Endothelial cell (in vitro differentiated cells): ENCODE measurements at regions not wholly inside any gene's neighbourhood (a gene's known extent, or its start where the extent isn't known, plus 50 kb on each side); places are given as distances from the start of the nearest gene placed in this dataset.
A peak's percentile ranks its signal among the peaks of the same experiment; 100 is the strongest.
"Not testable (repeated sequence)": the region's sequence is repeated elsewhere in the genome, so short reads cannot be mapped to it uniquely, and the experiment has no call there.

Experiments used
- DNase-seq: peaks from one replicate; pipeline ENCODE4 v3.0.0; 2021; ENCODE audit warnings: low spot score
- H3K27ac Mint-ChIP-seq: one replicate; pipeline ENCODE4 v1.8.0; 2021; ENCODE audit warnings: mixed read lengths, inconsistent platforms; ENCODE audit not compliant: unreplicated experiment
- H3K27me3 Mint-ChIP-seq: one replicate; pipeline ENCODE4 v1.8.0; 2021; ENCODE audit warnings: mild to moderate bottlenecking, moderate library complexity, mixed read lengths, inconsistent platforms; ENCODE audit not compliant: unreplicated experiment
- H3K36me3 Mint-ChIP-seq: one replicate; pipeline ENCODE4 v1.8.0; 2021; ENCODE audit warnings: mild to moderate bottlenecking, low read depth, mixed read lengths, inconsistent platforms; ENCODE audit not compliant: unreplicated experiment
- H3K4me1 Mint-ChIP-seq: one replicate; pipeline ENCODE4 v1.8.0; 2021; ENCODE audit warnings: mild to moderate bottlenecking, mixed read lengths, inconsistent platforms; ENCODE audit not compliant: unreplicated experiment
- H3K4me3 Mint-ChIP-seq: one replicate; pipeline ENCODE4 v1.8.0; 2021; ENCODE audit warnings: mild to moderate bottlenecking, mixed read lengths, inconsistent platforms; ENCODE audit not compliant: unreplicated experiment
- H3K9me3 Mint-ChIP-seq: one replicate; pipeline ENCODE4 v1.8.0; 2021; ENCODE audit warnings: mixed read lengths, inconsistent platforms; ENCODE audit not compliant: unreplicated experiment
- TF ChIP-seq, protein P1 (sequence below): fragments of 200-600 bp; sonication (generic); IDR thresholded peaks from one replicate; pipeline ENCODE4 v1.5.0; 2021; ENCODE audit warnings: antibody characterized with exemption; ENCODE audit not compliant: unreplicated experiment

DNA sequence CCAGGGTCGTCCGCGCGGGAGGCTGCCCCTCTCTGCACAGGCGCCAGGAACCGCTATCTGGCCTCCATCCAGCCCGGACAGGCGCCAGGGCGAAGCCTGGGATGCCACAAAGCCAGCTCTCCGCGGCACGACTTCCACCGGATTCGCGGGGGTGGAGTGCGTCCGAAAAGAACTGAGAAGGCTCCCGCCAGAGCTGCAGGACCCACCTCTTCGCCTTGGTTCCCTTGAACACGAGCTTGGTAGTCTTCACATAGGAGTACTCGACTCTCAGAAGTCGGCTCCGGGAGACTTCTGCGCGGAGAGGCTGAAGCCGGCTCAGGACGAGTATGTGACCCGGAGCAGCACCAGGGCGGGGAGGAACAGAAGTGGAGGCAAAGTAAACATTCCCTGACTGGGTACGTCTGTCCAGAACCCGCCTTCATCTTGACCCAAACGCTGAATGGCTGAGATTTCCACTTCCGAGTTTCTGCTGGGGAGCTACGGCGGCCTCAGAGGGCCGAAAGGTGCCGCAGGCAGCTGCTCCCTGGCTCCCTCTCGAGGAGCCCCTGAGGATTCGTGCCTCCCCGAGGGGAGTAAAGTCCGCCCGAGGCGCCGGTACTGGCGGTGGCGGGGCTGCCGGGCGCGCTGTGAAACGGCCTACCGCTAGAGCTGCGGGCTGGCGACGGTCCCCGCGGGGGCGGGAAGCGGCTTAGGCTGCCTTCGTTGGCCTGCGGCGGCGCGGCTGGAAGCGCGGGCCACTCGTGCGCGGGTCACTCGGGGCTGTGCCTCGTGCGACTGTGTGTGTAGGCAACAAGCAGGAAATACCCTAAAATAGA is 2654.9 kb upstream of the DEFB115 start:
- TF ChIP-seq, protein P1, sequence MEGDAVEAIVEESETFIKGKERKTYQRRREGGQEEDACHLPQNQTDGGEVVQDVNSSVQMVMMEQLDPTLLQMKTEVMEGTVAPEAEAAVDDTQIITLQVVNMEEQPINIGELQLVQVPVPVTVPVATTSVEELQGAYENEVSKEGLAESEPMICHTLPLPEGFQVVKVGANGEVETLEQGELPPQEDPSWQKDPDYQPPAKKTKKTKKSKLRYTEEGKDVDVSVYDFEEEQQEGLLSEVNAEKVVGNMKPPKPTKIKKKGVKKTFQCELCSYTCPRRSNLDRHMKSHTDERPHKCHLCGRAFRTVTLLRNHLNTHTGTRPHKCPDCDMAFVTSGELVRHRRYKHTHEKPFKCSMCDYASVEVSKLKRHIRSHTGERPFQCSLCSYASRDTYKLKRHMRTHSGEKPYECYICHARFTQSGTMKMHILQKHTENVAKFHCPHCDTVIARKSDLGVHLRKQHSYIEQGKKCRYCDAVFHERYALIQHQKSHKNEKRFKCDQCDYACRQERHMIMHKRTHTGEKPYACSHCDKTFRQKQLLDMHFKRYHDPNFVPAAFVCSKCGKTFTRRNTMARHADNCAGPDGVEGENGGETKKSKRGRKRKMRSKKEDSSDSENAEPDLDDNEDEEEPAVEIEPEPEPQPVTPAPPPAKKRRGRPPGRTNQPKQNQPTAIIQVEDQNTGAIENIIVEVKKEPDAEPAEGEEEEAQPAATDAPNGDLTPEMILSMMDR = peak; percentile 4
- H3K27me3 Mint-ChIP-seq, H3K9me3 Mint-ChIP-seq, H3K36me3 Mint-ChIP-seq: not testable (repeated sequence)
- DNase-seq = peak; percentile 81
- peaks cover 11% of the 10 kb centered on the region for H3K4me1 Mint-ChIP-seq
- peak overlapping the region; percentile 97 for H3K4me3 Mint-ChIP-seq
- peak overlapping the region; percentile 91 for H3K27ac Mint-ChIP-seq

DNA sequence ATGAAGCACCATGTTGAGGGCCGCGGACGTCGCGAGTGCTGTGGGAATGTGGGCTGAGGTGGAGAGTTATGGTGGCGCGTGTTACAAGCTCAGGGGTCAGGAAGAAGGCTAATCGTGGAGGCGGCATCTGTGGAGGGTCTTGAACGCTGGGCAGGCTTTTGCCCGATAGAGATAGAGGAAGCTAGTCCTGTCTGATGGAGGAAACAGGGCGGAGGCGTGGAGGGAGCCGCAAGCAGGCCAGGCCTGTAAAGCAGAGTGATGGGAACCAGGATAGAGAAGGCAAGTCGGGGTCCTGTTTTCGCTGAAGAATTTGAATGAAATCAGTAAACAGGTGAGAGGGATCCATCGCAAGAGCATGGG is 2654.3 kb upstream of the DEFB115 start:
- peak overlapping the region; percentile 79 for H3K27ac Mint-ChIP-seq
- H3K4me1 Mint-ChIP-seq = peaks cover 11% of the 10 kb centered on the region
- H3K4me3 Mint-ChIP-seq = peak overlapping the region; percentile 97
- not testable (repeated sequence) for DNase-seq, H3K36me3 Mint-ChIP-seq, H3K9me3 Mint-ChIP-seq, H3K27me3 Mint-ChIP-seq

DNA sequence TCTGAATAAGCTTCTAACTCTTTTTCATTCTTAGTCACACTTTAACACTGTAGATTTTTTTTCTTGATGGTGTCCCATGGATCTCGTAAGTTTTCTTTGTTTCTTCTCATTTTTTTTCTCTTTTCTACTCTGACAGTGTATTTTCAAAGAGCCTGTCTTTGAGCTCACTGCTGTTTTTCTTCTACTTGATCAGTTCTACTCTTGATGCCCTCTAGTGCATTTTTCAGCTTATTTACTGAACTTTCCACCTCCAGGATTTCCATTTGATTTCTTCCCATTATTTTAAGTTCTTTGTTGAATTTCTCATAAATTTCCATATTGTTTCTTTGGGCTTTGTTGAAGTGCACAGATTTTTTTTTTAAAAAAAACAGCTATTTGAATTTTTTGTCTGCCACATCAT is 2641.1 kb upstream of the DEFB115 start:
- H3K27ac Mint-ChIP-seq = no peak overlapping the region
- H3K4me1 Mint-ChIP-seq = no peaks in the 10 kb centered on the region
- no peaks in the 10 kb centered on the region for H3K27me3 Mint-ChIP-seq
- H3K4me3 Mint-ChIP-seq = no peak overlapping the region
- H3K9me3 Mint-ChIP-seq = peaks cover 30% of the 10 kb centered on the region
- TF ChIP-seq, protein P1 = no peak
- DNase-seq = no peak
- peaks cover 7% of the 10 kb centered on the region for H3K36me3 Mint-ChIP-seq

DNA sequence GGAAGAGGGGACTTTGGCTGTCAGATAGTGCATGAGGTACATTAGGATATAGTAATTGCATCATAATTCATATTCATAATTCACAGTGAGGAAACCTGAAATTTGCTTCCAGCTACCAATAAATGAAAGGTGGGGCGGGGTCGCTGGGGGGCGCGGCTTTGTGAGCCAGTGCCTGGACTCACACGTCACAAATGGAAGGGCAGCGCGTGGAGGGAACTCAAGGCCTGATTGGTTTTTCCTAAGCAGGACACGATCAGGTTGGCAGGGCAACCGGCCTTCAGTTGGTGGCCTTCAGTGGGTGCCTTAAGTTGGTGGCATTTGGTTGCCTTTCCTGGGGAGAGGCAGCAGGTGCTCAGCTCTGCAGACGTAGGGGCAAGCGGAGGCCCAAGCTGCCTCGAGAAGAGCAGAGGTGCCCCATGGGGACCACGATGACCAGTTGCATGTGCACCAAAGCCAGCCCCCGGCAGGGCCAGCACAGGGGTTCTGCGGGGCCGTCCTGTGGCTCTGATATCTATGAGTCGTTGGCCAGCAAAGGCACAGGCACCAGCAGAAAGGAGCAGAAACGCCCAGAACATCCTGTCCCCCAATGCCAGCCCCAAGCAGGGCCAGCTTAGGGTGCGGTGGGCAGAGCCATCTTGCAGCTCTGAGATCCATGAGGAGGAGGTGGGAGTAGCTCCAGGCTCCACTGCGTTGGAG is 2637.4 kb upstream of the DEFB115 start:
- not testable (repeated sequence) for H3K27ac Mint-ChIP-seq, H3K4me1 Mint-ChIP-seq, H3K27me3 Mint-ChIP-seq, H3K36me3 Mint-ChIP-seq, DNase-seq, H3K4me3 Mint-ChIP-seq
- H3K9me3 Mint-ChIP-seq = peaks cover 19% of the 10 kb centered on the region

DNA sequence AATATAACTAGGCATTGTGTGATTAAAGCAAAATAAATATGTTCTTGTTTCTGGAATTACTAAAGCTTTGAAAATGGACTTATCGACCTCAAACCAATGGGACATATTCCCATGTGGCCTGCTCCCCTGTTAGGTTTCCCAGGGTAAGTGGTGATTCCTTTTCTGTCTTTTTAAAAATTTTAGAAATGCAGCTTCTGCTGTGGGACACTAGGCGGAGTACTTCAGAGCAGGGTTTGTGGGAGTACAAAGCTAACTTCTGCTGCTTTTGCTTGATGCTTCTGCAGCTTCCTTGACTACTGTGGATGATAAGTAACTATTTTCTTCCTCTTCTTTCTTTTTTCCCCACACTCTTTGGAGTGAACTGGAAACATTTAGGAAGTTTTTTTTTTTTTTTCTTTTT is 2632.4 kb upstream of the DEFB115 start:
- not testable (repeated sequence) for DNase-seq, H3K4me1 Mint-ChIP-seq, H3K9me3 Mint-ChIP-seq, H3K4me3 Mint-ChIP-seq, H3K27ac Mint-ChIP-seq, H3K36me3 Mint-ChIP-seq, H3K27me3 Mint-ChIP-seq

DNA sequence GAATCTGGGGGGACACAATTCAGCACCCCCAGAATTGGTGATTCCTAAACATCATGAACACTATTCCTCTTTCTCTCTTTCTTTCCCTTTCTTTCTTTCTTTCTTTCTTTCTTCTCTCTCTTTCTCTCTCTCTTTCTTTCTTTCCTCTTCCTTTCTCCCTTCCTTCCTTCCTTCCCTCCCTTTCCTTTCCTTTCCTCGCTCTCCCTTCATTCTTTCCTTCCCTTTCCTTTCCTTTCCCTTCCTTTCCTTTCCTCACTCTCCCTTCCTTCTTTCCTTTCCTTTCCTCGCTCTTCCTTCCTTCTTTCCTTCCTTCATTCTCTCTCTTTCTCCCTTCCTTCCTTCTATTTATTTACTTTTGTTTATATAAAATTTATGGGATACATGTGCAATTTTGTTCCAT is 2616.6 kb upstream of the DEFB115 start:
- not testable (repeated sequence) for H3K27ac Mint-ChIP-seq, DNase-seq, H3K4me1 Mint-ChIP-seq, H3K4me3 Mint-ChIP-seq, H3K36me3 Mint-ChIP-seq, H3K27me3 Mint-ChIP-seq
- peaks cover 22% of the 10 kb centered on the region for H3K9me3 Mint-ChIP-seq
